NCI-H510A (cell line): ENCODE measurements at regions not wholly inside any gene's neighbourhood (a gene's known extent, or its start where the extent isn't known, plus 50 kb on each side); places are given as distances from the start of the nearest gene placed in this dataset.
"Not testable (repeated sequence)": the region's sequence is repeated elsewhere in the genome, so short reads cannot be mapped to it uniquely, and the experiment has no call there.

ENCODE experiments used
- DNase-seq: peaks from one replicate; lab custom pipeline; 2025; lab: John Stamatoyannopoulos, UW

GRCh38 chr5:7218141-7218540 lies 177.8 kb upstream of the ADCY2 start:
- no peak for DNase-seq

- no peak for DNase-seq
Observed at GRCh38 chr5:7220156-7220555, 175.8 kb upstream of the ADCY2 start.

GRCh38 chr5:7221041-7221440 lies 174.9 kb upstream of the ADCY2 start:
- DNase-seq, result no peak

- no peak for DNase-seq
Observed at GRCh38 chr5:7225826-7226225, 170.1 kb upstream of the ADCY2 start.

- no peak for DNase-seq
Observed at GRCh38 chr5:7242118-7242710, 153.7 kb upstream of the ADCY2 start.

GRCh38 chr5:7244208-7244607 lies 151.7 kb upstream of the ADCY2 start:
- no peak for DNase-seq

GRCh38 chr5:7245121-7245651 lies 150.8 kb upstream of the ADCY2 start:
- no peak for DNase-seq

GRCh38 chr5:7246287-7246686 lies 149.7 kb upstream of the ADCY2 start:
- no peak for DNase-seq

GRCh38 chr5:7250004-7250403 lies 145.9 kb upstream of the ADCY2 start:
- no peak for DNase-seq

GRCh38 chr5:7250611-7251010 lies 145.3 kb upstream of the ADCY2 start:
- DNase-seq, result no peak

GRCh38 chr5:7251132-7251531 lies 144.8 kb upstream of the ADCY2 start:
- DNase-seq, result no peak

- peak; percentile 7 for DNase-seq
Observed at GRCh38 chr5:7261049-7261448, 134.9 kb upstream of the ADCY2 start.

- DNase-seq, result no peak
Observed at GRCh38 chr5:7261900-7262299, 134.0 kb upstream of the ADCY2 start.

GRCh38 chr5:7263398-7264015 lies 132.4 kb upstream of the ADCY2 start:
- DNase-seq, result not testable (repeated sequence)

- not testable (repeated sequence) for DNase-seq
Observed at GRCh38 chr5:7265776-7266175, 130.2 kb upstream of the ADCY2 start.

- not testable (repeated sequence) for DNase-seq
Observed at GRCh38 chr5:7268722-7269121, 127.2 kb upstream of the ADCY2 start.

- no peak for DNase-seq
Observed at GRCh38 chr5:7269591-7270274, 126.2 kb upstream of the ADCY2 start.

- DNase-seq, result no peak
Observed at GRCh38 chr5:7271435-7272084, 124.4 kb upstream of the ADCY2 start.

- DNase-seq, result no peak
Observed at GRCh38 chr5:7272408-7272965, 123.5 kb upstream of the ADCY2 start.

- no peak for DNase-seq
Observed at GRCh38 chr5:7274203-7274602, 121.7 kb upstream of the ADCY2 start.

- not testable (repeated sequence) for DNase-seq
Observed at GRCh38 chr5:7289634-7290033, 106.3 kb upstream of the ADCY2 start.

- DNase-seq, result not testable (repeated sequence)
Observed at GRCh38 chr5:7297821-7298220, 98.1 kb upstream of the ADCY2 start.
